ENCODE measurements at regions not wholly inside any gene's neighbourhood (a gene's known extent, or its start where the extent isn't known, plus 50 kb on each side); places are given as distances from the start of the nearest gene placed in this dataset.

DNA sequence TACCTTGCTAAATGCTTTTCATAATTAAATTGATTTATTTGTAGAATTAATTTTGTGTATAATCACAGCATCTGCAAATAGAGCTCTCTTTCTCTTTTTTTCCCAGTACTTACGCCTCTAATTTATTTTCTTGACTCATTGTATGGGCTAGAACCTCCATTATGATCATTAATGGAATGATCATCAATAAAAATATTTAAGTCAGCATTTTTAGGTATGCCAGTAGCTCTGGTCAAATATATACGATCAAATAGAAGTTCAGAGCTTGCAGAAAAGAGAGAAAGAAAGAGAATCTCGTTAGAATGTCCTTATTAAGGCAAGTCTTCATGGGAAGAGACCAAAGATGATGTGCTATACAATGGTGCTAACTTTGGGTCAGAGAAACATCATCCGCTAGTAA is 202.6 kb downstream of the TLR4 start:
- TF ChIP-seq TAF1 (IDR thresholded peaks at IDR 0.05; ENCODE audit: low read depth) (no peak), RAD21 (conservative IDR thresholded peaks at IDR 0.05) (no peak), MXI1 (conservative IDR thresholded peaks at IDR 0.05; ENCODE audit: poor library complexity, severe bottlenecking) (no peak), SMC3 (conservative IDR thresholded peaks at IDR 0.05; ENCODE audit: poor library complexity) (no peak), EZH2 (IDR thresholded peaks at IDR 0.05; ENCODE audit: borderline replicate concordance, insufficient read depth, low read length, poor library complexity, severe bottlenecking) (no peak), POLR2AphosphoS5 (IDR thresholded peaks at IDR 0.05) (no peak)
- TF ChIP-seq, protein P1, sequence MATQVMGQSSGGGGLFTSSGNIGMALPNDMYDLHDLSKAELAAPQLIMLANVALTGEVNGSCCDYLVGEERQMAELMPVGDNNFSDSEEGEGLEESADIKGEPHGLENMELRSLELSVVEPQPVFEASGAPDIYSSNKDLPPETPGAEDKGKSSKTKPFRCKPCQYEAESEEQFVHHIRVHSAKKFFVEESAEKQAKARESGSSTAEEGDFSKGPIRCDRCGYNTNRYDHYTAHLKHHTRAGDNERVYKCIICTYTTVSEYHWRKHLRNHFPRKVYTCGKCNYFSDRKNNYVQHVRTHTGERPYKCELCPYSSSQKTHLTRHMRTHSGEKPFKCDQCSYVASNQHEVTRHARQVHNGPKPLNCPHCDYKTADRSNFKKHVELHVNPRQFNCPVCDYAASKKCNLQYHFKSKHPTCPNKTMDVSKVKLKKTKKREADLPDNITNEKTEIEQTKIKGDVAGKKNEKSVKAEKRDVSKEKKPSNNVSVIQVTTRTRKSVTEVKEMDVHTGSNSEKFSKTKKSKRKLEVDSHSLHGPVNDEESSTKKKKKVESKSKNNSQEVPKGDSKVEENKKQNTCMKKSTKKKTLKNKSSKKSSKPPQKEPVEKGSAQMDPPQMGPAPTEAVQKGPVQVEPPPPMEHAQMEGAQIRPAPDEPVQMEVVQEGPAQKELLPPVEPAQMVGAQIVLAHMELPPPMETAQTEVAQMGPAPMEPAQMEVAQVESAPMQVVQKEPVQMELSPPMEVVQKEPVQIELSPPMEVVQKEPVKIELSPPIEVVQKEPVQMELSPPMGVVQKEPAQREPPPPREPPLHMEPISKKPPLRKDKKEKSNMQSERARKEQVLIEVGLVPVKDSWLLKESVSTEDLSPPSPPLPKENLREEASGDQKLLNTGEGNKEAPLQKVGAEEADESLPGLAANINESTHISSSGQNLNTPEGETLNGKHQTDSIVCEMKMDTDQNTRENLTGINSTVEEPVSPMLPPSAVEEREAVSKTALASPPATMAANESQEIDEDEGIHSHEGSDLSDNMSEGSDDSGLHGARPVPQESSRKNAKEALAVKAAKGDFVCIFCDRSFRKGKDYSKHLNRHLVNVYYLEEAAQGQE (IDR thresholded peaks at IDR 0.05; ENCODE audit: borderline replicate concordance), result no peak
- Histone ChIP-seq H3K36me3 (ENCODE audit: insufficient read depth, low read length) (no peaks in the 10 kb centered on the region), H3K27ac (ENCODE audit: low read length) (no peak overlapping the region), H3K9me3 (ENCODE audit: low read length) (peaks cover 3% of the 10 kb centered on the region), H3K27me3 (ENCODE audit: insufficient read depth, low read depth, low read length) (no peaks in the 10 kb centered on the region), H3K9ac (ENCODE audit: low read length) (no peak overlapping the region), H3F3A (ENCODE audit: insufficient read depth, low read length, poor library complexity, severe bottlenecking) (no peaks in the 10 kb centered on the region), H3K9me2 (ENCODE audit: insufficient read depth, low read length) (no peaks in the 10 kb centered on the region), H3K4me3 (ENCODE audit: low read length) (no peak overlapping the region), H2AFZ (ENCODE audit: low read depth, low read length) (no peak overlapping the region), H3K4me2 (ENCODE audit: low read length) (no peak overlapping the region), H4K20me1 (ENCODE audit: insufficient read depth) (no peaks in the 10 kb centered on the region), H3K79me2 (replicated peaks; ENCODE audit: insufficient read depth, low read length) (no peaks in the 10 kb centered on the region)

DNA sequence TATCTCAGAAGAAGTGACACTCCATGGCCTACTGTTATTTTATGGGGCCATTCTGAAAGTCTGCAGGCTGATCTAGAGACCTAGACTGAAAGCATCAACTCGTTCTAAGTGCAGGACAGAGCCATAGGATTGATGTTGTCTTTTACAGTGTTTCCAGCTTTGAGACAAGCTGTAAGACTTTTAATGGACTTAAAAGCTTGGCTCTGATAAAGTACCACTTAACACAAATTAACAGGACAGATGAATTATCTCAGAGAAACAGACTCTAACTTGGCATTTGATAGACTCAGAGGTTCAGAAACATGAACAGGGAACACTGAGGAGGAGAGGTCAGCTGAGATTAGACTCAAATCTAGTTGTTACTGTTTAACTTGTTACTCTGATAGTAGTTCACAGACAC is 203.2 kb downstream of the TLR4 start:
- Histone ChIP-seq H3K9me3 (ENCODE audit: low read length) (peaks cover 3% of the 10 kb centered on the region), H2AFZ (ENCODE audit: low read depth, low read length) (no peak overlapping the region), H3K9me2 (ENCODE audit: insufficient read depth, low read length) (no peaks in the 10 kb centered on the region), H3F3A (ENCODE audit: insufficient read depth, low read length, poor library complexity, severe bottlenecking) (no peaks in the 10 kb centered on the region), H3K4me2 (ENCODE audit: low read length) (no peak overlapping the region), H3K9ac (ENCODE audit: low read length) (no peak overlapping the region), H3K79me2 (replicated peaks; ENCODE audit: insufficient read depth, low read length) (no peaks in the 10 kb centered on the region), H3K36me3 (ENCODE audit: insufficient read depth, low read length) (no peaks in the 10 kb centered on the region), H3K4me3 (ENCODE audit: low read length) (no peak overlapping the region), H4K20me1 (ENCODE audit: insufficient read depth) (no peaks in the 10 kb centered on the region), H3K27me3 (ENCODE audit: insufficient read depth, low read depth, low read length) (no peaks in the 10 kb centered on the region), H3K27ac (ENCODE audit: low read length) (no peak overlapping the region)
- TF ChIP-seq EP300 (conservative IDR thresholded peaks at IDR 0.05; ENCODE audit: poor library complexity, severe bottlenecking) (no peak), POLR2AphosphoS5 (IDR thresholded peaks at IDR 0.05) (no peak), EZH2 (IDR thresholded peaks at IDR 0.05; ENCODE audit: borderline replicate concordance, insufficient read depth, low read length, poor library complexity, severe bottlenecking) (no peak), TAF1 (IDR thresholded peaks at IDR 0.05; ENCODE audit: low read depth) (no peak), MXI1 (conservative IDR thresholded peaks at IDR 0.05; ENCODE audit: poor library complexity, severe bottlenecking) (no peak), SMC3 (conservative IDR thresholded peaks at IDR 0.05; ENCODE audit: poor library complexity) (no peak), RAD21 (conservative IDR thresholded peaks at IDR 0.05) (no peak)
- TF ChIP-seq, protein P2, sequence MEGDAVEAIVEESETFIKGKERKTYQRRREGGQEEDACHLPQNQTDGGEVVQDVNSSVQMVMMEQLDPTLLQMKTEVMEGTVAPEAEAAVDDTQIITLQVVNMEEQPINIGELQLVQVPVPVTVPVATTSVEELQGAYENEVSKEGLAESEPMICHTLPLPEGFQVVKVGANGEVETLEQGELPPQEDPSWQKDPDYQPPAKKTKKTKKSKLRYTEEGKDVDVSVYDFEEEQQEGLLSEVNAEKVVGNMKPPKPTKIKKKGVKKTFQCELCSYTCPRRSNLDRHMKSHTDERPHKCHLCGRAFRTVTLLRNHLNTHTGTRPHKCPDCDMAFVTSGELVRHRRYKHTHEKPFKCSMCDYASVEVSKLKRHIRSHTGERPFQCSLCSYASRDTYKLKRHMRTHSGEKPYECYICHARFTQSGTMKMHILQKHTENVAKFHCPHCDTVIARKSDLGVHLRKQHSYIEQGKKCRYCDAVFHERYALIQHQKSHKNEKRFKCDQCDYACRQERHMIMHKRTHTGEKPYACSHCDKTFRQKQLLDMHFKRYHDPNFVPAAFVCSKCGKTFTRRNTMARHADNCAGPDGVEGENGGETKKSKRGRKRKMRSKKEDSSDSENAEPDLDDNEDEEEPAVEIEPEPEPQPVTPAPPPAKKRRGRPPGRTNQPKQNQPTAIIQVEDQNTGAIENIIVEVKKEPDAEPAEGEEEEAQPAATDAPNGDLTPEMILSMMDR (IDR thresholded peaks at IDR 0.05; ENCODE audit: poor library complexity, severe bottlenecking), result no peak
- TF ChIP-seq, protein P1 (IDR thresholded peaks at IDR 0.05; ENCODE audit: borderline replicate concordance), result no peak

Measured in neural cell (in vitro differentiated cells).